ENCODE measurements at regions not wholly inside any gene's neighbourhood (a gene's known extent, or its start where the extent isn't known, plus 50 kb on each side); places are given as distances from the start of the nearest gene placed in this dataset.

GRCh38 chr5:72760259-72760658, 56.2 kb upstream of the TNPO1 start:
- H3K27me3 Mint-ChIP-seq = peaks cover 42% of the 10 kb centered on the region
- H3K27ac Mint-ChIP-seq = no peak overlapping the region
- no peaks in the 10 kb centered on the region for H3K9me3 Mint-ChIP-seq
- H3K4me1 Mint-ChIP-seq (ENCODE audit: low read depth) = no peaks in the 10 kb centered on the region
- H3K4me3 Mint-ChIP-seq = no peak overlapping the region
- no peaks in the 10 kb centered on the region for H3K36me3 Mint-ChIP-seq (ENCODE audit: low read depth)
- no peak for DNase-seq

- Mint-ChIP-seq H3K9me3 (no peaks in the 10 kb centered on the region), H3K4me1 (ENCODE audit: low read depth) (no peaks in the 10 kb centered on the region), H3K4me3 (no peak overlapping the region), H3K27ac (no peak overlapping the region), H3K36me3 (ENCODE audit: low read depth) (no peaks in the 10 kb centered on the region), H3K27me3 (peaks cover 9% of the 10 kb centered on the region)
- no peak for DNase-seq
These were observed 63.6 kb upstream of the TNPO1 start for GRCh38 chr5:72752909-72753308.

DNA sequence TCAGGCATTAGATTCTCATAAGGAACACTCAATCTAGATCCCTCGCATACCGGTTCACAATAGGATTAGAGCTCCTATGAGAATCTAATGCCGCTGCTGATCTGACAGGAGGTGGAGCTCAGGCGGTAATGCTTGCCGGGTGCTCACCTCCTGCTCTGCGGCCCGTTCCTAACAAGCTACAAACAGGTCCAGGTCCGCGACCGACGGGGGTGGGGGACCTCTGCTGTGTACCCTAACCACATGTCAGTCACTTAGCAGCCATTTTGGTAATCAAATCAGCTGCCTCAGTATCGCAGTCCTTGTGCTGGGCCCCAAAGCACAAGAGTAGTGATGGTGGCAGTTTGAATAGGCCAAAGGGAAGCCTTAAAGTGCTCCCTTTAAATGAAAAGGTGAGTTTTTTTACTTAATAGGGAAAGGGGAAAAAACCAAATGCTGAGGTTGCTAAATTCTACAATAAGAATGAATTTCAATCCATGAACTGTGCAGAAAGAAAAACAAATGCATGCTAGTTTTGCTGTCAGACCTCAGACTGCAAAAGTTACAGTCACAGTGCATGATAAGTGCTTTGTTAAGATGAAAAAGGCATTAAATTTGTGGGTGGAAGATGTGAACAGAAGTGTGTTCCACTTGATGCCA, 67.0 kb upstream of the TNPO1 start:
- Mint-ChIP-seq H3K27me3 (peaks cover 13% of the 10 kb centered on the region), H3K27ac (no peak overlapping the region), H3K4me1 (ENCODE audit: low read depth) (no peaks in the 10 kb centered on the region), H3K36me3 (ENCODE audit: low read depth) (no peaks in the 10 kb centered on the region), H3K9me3 (no peaks in the 10 kb centered on the region), H3K4me3 (no peak overlapping the region)
- DNase-seq = no peak

GRCh38 chr5:72747826-72748225, 68.6 kb upstream of the TNPO1 start:
- no peak overlapping the region for H3K4me3 Mint-ChIP-seq
- H3K27ac Mint-ChIP-seq = no peak overlapping the region
- H3K36me3 Mint-ChIP-seq (ENCODE audit: low read depth) = no peaks in the 10 kb centered on the region
- peaks cover 24% of the 10 kb centered on the region for H3K27me3 Mint-ChIP-seq
- H3K9me3 Mint-ChIP-seq = no peaks in the 10 kb centered on the region
- DNase-seq = no peak
- H3K4me1 Mint-ChIP-seq (ENCODE audit: low read depth) = no peaks in the 10 kb centered on the region

- DNase-seq = no peak
- H3K4me3 Mint-ChIP-seq = no peak overlapping the region
- H3K27ac Mint-ChIP-seq = no peak overlapping the region
- H3K36me3 Mint-ChIP-seq (ENCODE audit: low read depth) = no peaks in the 10 kb centered on the region
- no peaks in the 10 kb centered on the region for H3K9me3 Mint-ChIP-seq
- no peaks in the 10 kb centered on the region for H3K4me1 Mint-ChIP-seq (ENCODE audit: low read depth)
- H3K27me3 Mint-ChIP-seq = peaks cover 25% of the 10 kb centered on the region
These were observed 69.7 kb upstream of the TNPO1 start for GRCh38 chr5:72746736-72747135.

GRCh38 chr5:72744136-72744535, 72.3 kb upstream of the TNPO1 start:
- DNase-seq = no peak
- H3K27ac Mint-ChIP-seq = no peak overlapping the region
- no peak overlapping the region for H3K4me3 Mint-ChIP-seq
- H3K36me3 Mint-ChIP-seq (ENCODE audit: low read depth) = no peaks in the 10 kb centered on the region
- H3K9me3 Mint-ChIP-seq = no peaks in the 10 kb centered on the region
- H3K27me3 Mint-ChIP-seq = peaks cover 25% of the 10 kb centered on the region
- no peaks in the 10 kb centered on the region for H3K4me1 Mint-ChIP-seq (ENCODE audit: low read depth)

DNA sequence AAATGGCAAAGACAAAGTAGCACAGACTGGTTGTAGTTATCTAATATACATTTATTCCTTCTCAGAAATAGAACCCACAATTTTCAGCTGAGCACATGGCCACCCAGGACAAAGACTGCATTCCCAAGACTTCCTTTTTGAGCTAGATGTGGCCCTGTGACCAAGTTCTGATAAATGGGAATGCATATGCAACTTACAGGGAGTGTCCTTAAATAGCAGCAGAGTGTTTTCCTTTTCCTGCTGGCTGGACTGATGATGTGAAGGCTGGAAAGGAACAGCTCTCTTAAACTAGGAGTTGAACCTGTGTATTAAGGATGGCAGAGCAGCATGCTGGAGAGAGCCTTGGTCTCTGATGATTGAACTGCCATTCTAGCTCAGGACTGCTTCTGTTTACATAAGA, 74.7 kb upstream of the TNPO1 start:
- Mint-ChIP-seq H3K27ac (no peak overlapping the region), H3K36me3 (ENCODE audit: low read depth) (no peaks in the 10 kb centered on the region)

DNA sequence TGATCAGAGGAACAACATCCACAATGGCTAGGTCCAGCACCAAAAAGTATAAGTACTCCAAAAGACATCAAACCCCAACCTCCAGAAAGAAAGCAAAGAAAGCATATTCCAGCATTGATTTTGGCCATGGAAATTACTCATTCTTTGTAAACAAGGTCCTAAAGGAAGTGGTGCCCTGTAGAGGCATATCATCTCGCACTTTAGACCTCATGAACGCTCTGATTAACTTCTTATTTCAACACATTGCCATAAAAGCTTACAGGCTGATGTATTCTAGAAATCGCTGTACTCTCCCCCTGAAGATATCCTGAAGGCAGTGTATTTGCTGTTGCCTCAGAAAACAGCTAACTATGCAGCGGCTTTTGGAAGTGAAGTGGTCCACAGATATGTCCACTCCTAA, 82.7 kb upstream of the TNPO1 start:
- no peak for DNase-seq
- H3K27ac Mint-ChIP-seq = no peak overlapping the region
- no peaks in the 10 kb centered on the region for H3K9me3 Mint-ChIP-seq
- no peaks in the 10 kb centered on the region for H3K4me1 Mint-ChIP-seq (ENCODE audit: low read depth)
- H3K4me3 Mint-ChIP-seq = no peak overlapping the region
- H3K27me3 Mint-ChIP-seq = peaks cover 15% of the 10 kb centered on the region
- H3K36me3 Mint-ChIP-seq (ENCODE audit: low read depth) = no peaks in the 10 kb centered on the region

More for the DNA sequence above, 74.7 kb upstream of the TNPO1 start:
- no peaks in the 10 kb centered on the region for H3K9me3 Mint-ChIP-seq
- no peaks in the 10 kb centered on the region for H3K4me1 Mint-ChIP-seq (ENCODE audit: low read depth)
- DNase-seq = no peak
- peaks cover 31% of the 10 kb centered on the region for H3K27me3 Mint-ChIP-seq
- no peak overlapping the region for H3K4me3 Mint-ChIP-seq

GRCh38 chr5:72723581-72723980, 92.9 kb upstream of the TNPO1 start:
- H3K9me3 Mint-ChIP-seq = no peaks in the 10 kb centered on the region
- H3K27me3 Mint-ChIP-seq = peaks cover 32% of the 10 kb centered on the region
- H3K4me1 Mint-ChIP-seq (ENCODE audit: low read depth) = no peaks in the 10 kb centered on the region
- H3K27ac Mint-ChIP-seq = no peak overlapping the region
- no peaks in the 10 kb centered on the region for H3K36me3 Mint-ChIP-seq (ENCODE audit: low read depth)
- no peak overlapping the region for H3K4me3 Mint-ChIP-seq
- DNase-seq = no peak

DNA sequence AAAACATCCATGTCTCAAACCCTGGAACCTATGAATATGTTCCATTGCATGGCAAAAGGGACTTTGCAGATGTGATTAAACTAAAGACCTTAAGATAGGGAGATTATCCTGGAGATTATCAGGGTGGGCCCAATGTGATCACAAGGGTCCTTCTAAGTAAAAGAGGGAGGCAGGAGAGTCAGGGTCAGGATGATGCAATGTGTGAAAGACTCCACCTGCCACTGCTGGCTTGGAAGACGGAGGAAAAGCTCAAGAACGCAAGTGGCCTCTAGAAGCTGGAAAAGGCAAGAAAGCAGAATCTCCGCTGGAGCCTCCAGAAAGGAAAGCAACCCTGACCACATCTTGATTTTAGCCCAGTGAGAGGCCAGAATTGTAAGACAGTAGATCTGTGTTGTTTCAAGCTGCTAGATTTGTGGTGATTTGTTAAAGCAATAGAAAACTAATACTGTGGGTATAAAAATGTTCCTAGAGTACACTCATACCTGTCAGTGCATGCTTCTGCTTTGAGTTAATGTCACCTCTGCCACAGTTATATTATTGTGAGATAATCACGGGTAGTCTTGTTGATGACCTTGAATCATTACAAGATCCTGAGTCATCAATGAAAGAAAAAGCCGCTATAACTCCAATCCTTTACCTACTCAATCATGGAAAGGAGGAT, 93.5 kb upstream of the TNPO1 start:
- Mint-ChIP-seq H3K9me3 (no peaks in the 10 kb centered on the region), H3K4me3 (no peak overlapping the region)

DNA sequence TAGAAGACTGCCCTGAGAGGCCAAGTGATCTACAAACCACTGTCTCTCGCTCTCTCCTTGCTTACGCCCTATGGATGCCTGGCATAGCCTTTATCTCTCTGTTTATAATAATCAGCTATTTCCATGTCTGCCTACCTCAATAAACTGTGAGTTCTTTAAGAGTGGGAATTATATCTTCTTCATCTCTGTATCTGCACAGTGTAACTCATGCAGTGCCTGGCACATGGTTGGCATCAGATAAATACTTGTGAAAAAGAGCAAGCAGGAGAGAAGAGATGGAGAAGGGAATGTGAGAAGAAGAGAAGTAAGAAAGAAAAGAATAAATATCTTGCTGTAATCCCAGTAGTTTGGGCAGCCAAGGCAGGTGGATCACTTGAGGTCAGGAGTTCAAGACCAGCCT, 94.6 kb upstream of the TNPO1 start:
- no peak for DNase-seq
- H3K4me3 Mint-ChIP-seq = no peak overlapping the region
- H3K27me3 Mint-ChIP-seq = peaks cover 26% of the 10 kb centered on the region
- no peaks in the 10 kb centered on the region for H3K36me3 Mint-ChIP-seq (ENCODE audit: low read depth)
- H3K27ac Mint-ChIP-seq = no peak overlapping the region
- no peaks in the 10 kb centered on the region for H3K4me1 Mint-ChIP-seq (ENCODE audit: low read depth)
- H3K9me3 Mint-ChIP-seq = no peaks in the 10 kb centered on the region

More for the DNA sequence above, 93.5 kb upstream of the TNPO1 start:
- DNase-seq = no peak
- H3K27me3 Mint-ChIP-seq = peaks cover 32% of the 10 kb centered on the region
- H3K27ac Mint-ChIP-seq = no peak overlapping the region
- no peaks in the 10 kb centered on the region for H3K36me3 Mint-ChIP-seq (ENCODE audit: low read depth)
- no peaks in the 10 kb centered on the region for H3K4me1 Mint-ChIP-seq (ENCODE audit: low read depth)

DNA sequence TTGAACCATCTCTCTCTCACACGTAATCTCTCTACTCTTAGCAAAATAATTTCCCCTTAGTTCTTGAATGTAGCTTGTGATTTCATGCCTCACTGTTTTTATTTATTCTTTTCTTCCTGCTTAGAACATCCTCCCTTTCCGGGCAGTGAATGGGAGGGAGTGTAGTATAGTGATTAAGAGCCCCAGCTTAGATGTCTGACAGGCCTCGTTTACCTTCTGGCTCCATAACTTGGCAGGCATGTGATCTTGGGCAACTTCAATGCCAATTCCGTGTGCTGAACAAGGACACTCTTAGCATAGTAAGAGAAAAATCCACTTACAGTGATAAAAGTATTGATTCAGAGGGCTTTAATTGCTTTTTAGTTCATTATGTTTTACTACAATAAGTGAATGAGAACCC, 96.3 kb upstream of the TNPO1 start:
- DNase-seq = no peak

GRCh38 chr5:72711351-72711750, 105.1 kb upstream of the TNPO1 start:
- no peak for DNase-seq
- peaks cover 46% of the 10 kb centered on the region for H3K27me3 Mint-ChIP-seq
- H3K9me3 Mint-ChIP-seq = no peaks in the 10 kb centered on the region
- H3K4me3 Mint-ChIP-seq = no peak overlapping the region
- no peaks in the 10 kb centered on the region for H3K36me3 Mint-ChIP-seq (ENCODE audit: low read depth)
- no peak overlapping the region for H3K27ac Mint-ChIP-seq
- H3K4me1 Mint-ChIP-seq (ENCODE audit: low read depth) = no peaks in the 10 kb centered on the region

More for the DNA sequence above, 96.3 kb upstream of the TNPO1 start:
- Mint-ChIP-seq H3K27me3 (peaks cover 15% of the 10 kb centered on the region), H3K27ac (no peak overlapping the region), H3K9me3 (no peaks in the 10 kb centered on the region), H3K4me3 (no peak overlapping the region), H3K4me1 (ENCODE audit: low read depth) (no peaks in the 10 kb centered on the region), H3K36me3 (ENCODE audit: low read depth) (no peaks in the 10 kb centered on the region)

- no peak for DNase-seq
- Mint-ChIP-seq H3K36me3 (ENCODE audit: low read depth) (no peaks in the 10 kb centered on the region), H3K27me3 (peaks cover 51% of the 10 kb centered on the region), H3K4me3 (no peak overlapping the region), H3K9me3 (no peaks in the 10 kb centered on the region), H3K27ac (no peak overlapping the region), H3K4me1 (ENCODE audit: low read depth) (no peaks in the 10 kb centered on the region)
These were observed 107.1 kb upstream of the TNPO1 start for GRCh38 chr5:72709341-72709740.

GRCh38 chr5:72705178-72705577, 111.3 kb upstream of the TNPO1 start:
- peaks cover 2% of the 10 kb centered on the region for H3K9me3 Mint-ChIP-seq
- H3K27ac Mint-ChIP-seq = no peak overlapping the region
- no peaks in the 10 kb centered on the region for H3K36me3 Mint-ChIP-seq (ENCODE audit: low read depth)
- H3K4me3 Mint-ChIP-seq = no peak overlapping the region
- peaks cover 38% of the 10 kb centered on the region for H3K27me3 Mint-ChIP-seq
- no peak for DNase-seq
- H3K4me1 Mint-ChIP-seq (ENCODE audit: low read depth) = no peaks in the 10 kb centered on the region
